ENCODE measurements at regions not wholly inside any gene's neighbourhood (a gene's known extent, or its start where the extent isn't known, plus 50 kb on each side); places are given as distances from the start of the nearest gene placed in this dataset.
"Not testable (repeated sequence)": the region's sequence is repeated elsewhere in the genome, so short reads cannot be mapped to it uniquely, and the experiment has no call there.

- H3K36me3 Mint-ChIP-seq: peaks cover 22% of the 10 kb centered on the region
- ATAC-seq (no peak), DNase-seq (ENCODE audit: low spot score) (no peak)
- H3K9me3 Mint-ChIP-seq: peaks cover 16% of the 10 kb centered on the region
- peaks cover 0 to 12% of the 10 kb centered on the region in 2 donors for H3K27me3 Mint-ChIP-seq
- H3K4me1 Mint-ChIP-seq (ENCODE audit: low read depth in 2 of 2): peaks cover 6 to 11% of the 10 kb centered on the region in 2 donors
- H3K27ac Mint-ChIP-seq: no peak overlapping the region
- H3K4me3 Mint-ChIP-seq: no peak overlapping the region
Observed at GRCh38 chrX:437661-438390, 51.1 kb upstream of the PPP2R3B start.

- Mint-ChIP-seq H3K36me3 (peaks cover 22% of the 10 kb centered on the region), H3K27me3 (peaks cover 0 to 14% of the 10 kb centered on the region in 2 donors), H3K4me3 (no peak overlapping the region), H3K27ac (no peak overlapping the region), H3K4me1 (ENCODE audit: low read depth in 2 of 2) (peaks cover 6 to 11% of the 10 kb centered on the region in 2 donors), H3K9me3 (peaks cover 16% of the 10 kb centered on the region)
- DNase-seq (ENCODE audit: low spot score) (no peak), ATAC-seq (no peak)
Observed at GRCh38 chrX:439241-439640, 52.5 kb upstream of the PPP2R3B start.

- peaks cover 22% of the 10 kb centered on the region for H3K36me3 Mint-ChIP-seq
- DNase-seq (ENCODE audit: low spot score) (no peak), ATAC-seq (peak in 1 of 2 donors; percentile 31)
- peaks cover 16% of the 10 kb centered on the region for H3K9me3 Mint-ChIP-seq
- no peak overlapping the region for H3K27ac Mint-ChIP-seq
- H3K27me3 Mint-ChIP-seq: peaks cover 0 to 15% of the 10 kb centered on the region in 2 donors
- no peak overlapping the region for H3K4me3 Mint-ChIP-seq
- peaks cover 6 to 11% of the 10 kb centered on the region in 2 donors for H3K4me1 Mint-ChIP-seq (ENCODE audit: low read depth in 2 of 2)
Observed at GRCh38 chrX:439719-440118, 53.0 kb upstream of the PPP2R3B start.

GRCh38 chrX:440636-441035 is 53.9 kb upstream of the PPP2R3B start:
- peaks cover 16% of the 10 kb centered on the region for H3K9me3 Mint-ChIP-seq
- no peak for ATAC-seq
- H3K27ac Mint-ChIP-seq: no peak overlapping the region
- DNase-seq (ENCODE audit: low spot score): no peak
- peaks cover 6 to 11% of the 10 kb centered on the region in 2 donors for H3K4me1 Mint-ChIP-seq (ENCODE audit: low read depth in 2 of 2)
- peaks cover 0 to 15% of the 10 kb centered on the region in 2 donors for H3K27me3 Mint-ChIP-seq
- peaks cover 22% of the 10 kb centered on the region for H3K36me3 Mint-ChIP-seq
- H3K4me3 Mint-ChIP-seq: no peak overlapping the region

- no peak overlapping the region for H3K4me3 Mint-ChIP-seq
- no peaks in the 10 kb centered on the region for H3K4me1 Mint-ChIP-seq (ENCODE audit: low read depth in 2 of 2)
Observed at GRCh38 chrX:443536-444210, 57.0 kb upstream of the PPP2R3B start.

GRCh38 chrX:444305-444704 is 57.6 kb upstream of the PPP2R3B start:
- Mint-ChIP-seq H3K9me3 (peaks cover 5% of the 10 kb centered on the region), H3K4me1 (ENCODE audit: low read depth in 2 of 2) (no peaks in the 10 kb centered on the region), H3K36me3 (peaks cover 12% of the 10 kb centered on the region), H3K27ac (no peak overlapping the region), H3K4me3 (no peak overlapping the region), H3K27me3 (peaks cover 0 to 5% of the 10 kb centered on the region in 2 donors)
- DNase-seq (ENCODE audit: low spot score) (no peak), ATAC-seq (peak in 1 of 2 donors; percentile 20)

More at GRCh38 chrX:443536-444210, 57.0 kb upstream of the PPP2R3B start:
- ATAC-seq (no peak), DNase-seq (ENCODE audit: low spot score) (no peak)
- Mint-ChIP-seq H3K27ac (no peak overlapping the region), H3K27me3 (peaks cover 0 to 5% of the 10 kb centered on the region in 2 donors), H3K9me3 (peaks cover 5% of the 10 kb centered on the region), H3K36me3 (peaks cover 12% of the 10 kb centered on the region)

GRCh38 chrX:445727-446126 is 59.0 kb upstream of the PPP2R3B start:
- no peaks in the 10 kb centered on the region for H3K36me3 Mint-ChIP-seq
- peaks cover 0 to 5% of the 10 kb centered on the region in 2 donors for H3K27me3 Mint-ChIP-seq
- ATAC-seq (no peak), DNase-seq (ENCODE audit: low spot score) (no peak)
- H3K9me3 Mint-ChIP-seq: no peaks in the 10 kb centered on the region
- H3K4me3 Mint-ChIP-seq: no peak overlapping the region
- H3K27ac Mint-ChIP-seq: no peak overlapping the region
- H3K4me1 Mint-ChIP-seq (ENCODE audit: low read depth in 2 of 2): no peaks in the 10 kb centered on the region

- Mint-ChIP-seq H3K27ac (no peak overlapping the region), H3K27me3 (peaks cover 0 to 5% of the 10 kb centered on the region in 2 donors), H3K4me1 (ENCODE audit: low read depth in 2 of 2) (no peaks in the 10 kb centered on the region), H3K9me3 (no peaks in the 10 kb centered on the region), H3K36me3 (no peaks in the 10 kb centered on the region), H3K4me3 (no peak overlapping the region)
- DNase-seq (ENCODE audit: low spot score): no peak
- no peak for ATAC-seq
Observed at GRCh38 chrX:446245-446644, 59.5 kb upstream of the PPP2R3B start.

- H3K9me3 Mint-ChIP-seq: no peaks in the 10 kb centered on the region
- H3K36me3 Mint-ChIP-seq: no peaks in the 10 kb centered on the region
- H3K27ac Mint-ChIP-seq: no peak overlapping the region
- no peak for ATAC-seq
- no peak overlapping the region for H3K4me3 Mint-ChIP-seq
- DNase-seq (ENCODE audit: low spot score): no peak
- H3K27me3 Mint-ChIP-seq: peaks cover 0 to 5% of the 10 kb centered on the region in 2 donors
- H3K4me1 Mint-ChIP-seq (ENCODE audit: low read depth in 2 of 2): no peaks in the 10 kb centered on the region
Observed at GRCh38 chrX:447052-447451, 60.3 kb upstream of the PPP2R3B start.

- not testable (repeated sequence) for H3K36me3 Mint-ChIP-seq; H3K4me3 Mint-ChIP-seq; ATAC-seq; DNase-seq (ENCODE audit: low spot score); H3K27ac Mint-ChIP-seq; H3K4me1 Mint-ChIP-seq (ENCODE audit: low read depth in 2 of 2); H3K27me3 Mint-ChIP-seq; H3K9me3 Mint-ChIP-seq
Observed at GRCh38 chrX:451750-452149, 65.0 kb upstream of the PPP2R3B start.

- no peak overlapping the region for H3K4me3 Mint-ChIP-seq
- H3K9me3 Mint-ChIP-seq: peaks cover 3% of the 10 kb centered on the region
- H3K27ac Mint-ChIP-seq: no peak overlapping the region
- ATAC-seq: no peak
- DNase-seq (ENCODE audit: low spot score): no peak
- no peaks in the 10 kb centered on the region for H3K36me3 Mint-ChIP-seq
- peaks cover 0 to 10% of the 10 kb centered on the region in 2 donors for H3K27me3 Mint-ChIP-seq
- H3K4me1 Mint-ChIP-seq (ENCODE audit: low read depth in 2 of 2): no peaks in the 10 kb centered on the region
Observed at GRCh38 chrX:452598-452997, 65.9 kb upstream of the PPP2R3B start.

GRCh38 chrX:454514-454913 is 67.8 kb upstream of the PPP2R3B start:
- peaks cover 0 to 10% of the 10 kb centered on the region in 2 donors for H3K27me3 Mint-ChIP-seq
- H3K4me1 Mint-ChIP-seq (ENCODE audit: low read depth in 2 of 2); H3K9me3 Mint-ChIP-seq; H3K36me3 Mint-ChIP-seq; DNase-seq (ENCODE audit: low spot score); H3K27ac Mint-ChIP-seq; H3K4me3 Mint-ChIP-seq; ATAC-seq: not testable (repeated sequence)

GRCh38 chrX:455199-455598 is 68.5 kb upstream of the PPP2R3B start:
- peaks cover 3% of the 10 kb centered on the region for H3K9me3 Mint-ChIP-seq
- H3K4me1 Mint-ChIP-seq (ENCODE audit: low read depth in 2 of 2): no peaks in the 10 kb centered on the region
- H3K36me3 Mint-ChIP-seq: no peaks in the 10 kb centered on the region
- H3K27ac Mint-ChIP-seq: no peak overlapping the region
- no peak overlapping the region for H3K4me3 Mint-ChIP-seq
- ATAC-seq (no peak), DNase-seq (ENCODE audit: low spot score) (no peak)
- H3K27me3 Mint-ChIP-seq: peaks cover 0 to 10% of the 10 kb centered on the region in 2 donors

GRCh38 chrX:455673-456072 is 69.0 kb upstream of the PPP2R3B start:
- peaks cover 3% of the 10 kb centered on the region for H3K9me3 Mint-ChIP-seq
- no peak for DNase-seq (ENCODE audit: low spot score)
- H3K27ac Mint-ChIP-seq: no peak overlapping the region
- no peak for ATAC-seq
- H3K36me3 Mint-ChIP-seq: no peaks in the 10 kb centered on the region
- no peak overlapping the region for H3K4me3 Mint-ChIP-seq
- peaks cover 0 to 10% of the 10 kb centered on the region in 2 donors for H3K27me3 Mint-ChIP-seq
- no peaks in the 10 kb centered on the region for H3K4me1 Mint-ChIP-seq (ENCODE audit: low read depth in 2 of 2)

All from natural killer cell treated with Interleukin-12 subunit alpha and Interleukin-12 subunit beta and Interleukin-15 and Interleukin-18, amount 100 ng/mL, for 72 hours (primary cell).